ENCODE measurements at regions not wholly inside any gene's neighbourhood (a gene's known extent, or its start where the extent isn't known, plus 50 kb on each side); places are given as distances from the start of the nearest gene placed in this dataset.

DNA sequence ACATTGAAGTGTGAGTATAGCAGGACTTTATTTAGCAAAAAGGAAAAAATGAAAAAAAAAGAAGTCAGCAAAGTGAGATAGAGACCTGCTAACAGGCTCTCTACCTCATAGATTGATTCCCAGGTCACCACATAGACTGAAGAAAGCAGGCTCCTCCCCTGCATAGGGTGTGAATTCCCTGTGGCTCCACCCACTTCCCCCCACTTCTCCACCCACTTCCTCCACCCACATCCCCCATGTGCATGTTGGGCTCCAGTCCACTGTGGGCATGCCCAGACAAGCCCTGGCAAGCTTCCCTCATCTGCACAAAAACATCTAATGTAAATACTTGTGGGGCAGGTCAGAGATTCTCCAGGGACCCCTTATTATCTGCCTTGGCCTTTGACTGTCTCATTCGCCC lies 97.8 kb downstream of the TMEM47 start:
- TF ChIP-seq, protein P1, sequence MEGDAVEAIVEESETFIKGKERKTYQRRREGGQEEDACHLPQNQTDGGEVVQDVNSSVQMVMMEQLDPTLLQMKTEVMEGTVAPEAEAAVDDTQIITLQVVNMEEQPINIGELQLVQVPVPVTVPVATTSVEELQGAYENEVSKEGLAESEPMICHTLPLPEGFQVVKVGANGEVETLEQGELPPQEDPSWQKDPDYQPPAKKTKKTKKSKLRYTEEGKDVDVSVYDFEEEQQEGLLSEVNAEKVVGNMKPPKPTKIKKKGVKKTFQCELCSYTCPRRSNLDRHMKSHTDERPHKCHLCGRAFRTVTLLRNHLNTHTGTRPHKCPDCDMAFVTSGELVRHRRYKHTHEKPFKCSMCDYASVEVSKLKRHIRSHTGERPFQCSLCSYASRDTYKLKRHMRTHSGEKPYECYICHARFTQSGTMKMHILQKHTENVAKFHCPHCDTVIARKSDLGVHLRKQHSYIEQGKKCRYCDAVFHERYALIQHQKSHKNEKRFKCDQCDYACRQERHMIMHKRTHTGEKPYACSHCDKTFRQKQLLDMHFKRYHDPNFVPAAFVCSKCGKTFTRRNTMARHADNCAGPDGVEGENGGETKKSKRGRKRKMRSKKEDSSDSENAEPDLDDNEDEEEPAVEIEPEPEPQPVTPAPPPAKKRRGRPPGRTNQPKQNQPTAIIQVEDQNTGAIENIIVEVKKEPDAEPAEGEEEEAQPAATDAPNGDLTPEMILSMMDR (conservative IDR thresholded peaks at IDR 0.05), result no peak
- Histone ChIP-seq H3K9me3 (ENCODE audit: control insufficient read depth, low read length) (no peaks in the 10 kb centered on the region), H3K27me3 (ENCODE audit: control insufficient read depth, insufficient read depth, low read length, poor library complexity, severe bottlenecking) (no peaks in the 10 kb centered on the region), H3K27ac (ENCODE audit: low read depth, low read length) (no peak overlapping the region), H3K9ac (ENCODE audit: extremely low read depth, low read length, poor library complexity, severe bottlenecking) (no peak overlapping the region), H3K36me3 (ENCODE audit: control insufficient read depth, insufficient read depth, low read length) (no peaks in the 10 kb centered on the region), H3K4me3 (ENCODE audit: low read length) (no peak overlapping the region), H3K4me1 (ENCODE audit: control insufficient read depth, insufficient read depth, low read length) (no peaks in the 10 kb centered on the region)
- DNase-seq, result peak; percentile 84
- WGBS, 2 experiments (ENCODE audit: insufficient coverage in 1 of 2, insufficient read length in 1 of 2), result no CpG with 5 or more reads among the region's 1 CpG
- Mint-ChIP-seq H3K4me3 (no peak overlapping the region), H3K27ac (no peak overlapping the region), H3K9me3 (no peaks in the 10 kb centered on the region), H3K27me3 (ENCODE audit: insufficient read depth) (peaks cover 24% of the 10 kb centered on the region), H3K36me3 (ENCODE audit: low read depth) (no peaks in the 10 kb centered on the region), H3K4me1 (peaks cover 42% of the 10 kb centered on the region)

DNA sequence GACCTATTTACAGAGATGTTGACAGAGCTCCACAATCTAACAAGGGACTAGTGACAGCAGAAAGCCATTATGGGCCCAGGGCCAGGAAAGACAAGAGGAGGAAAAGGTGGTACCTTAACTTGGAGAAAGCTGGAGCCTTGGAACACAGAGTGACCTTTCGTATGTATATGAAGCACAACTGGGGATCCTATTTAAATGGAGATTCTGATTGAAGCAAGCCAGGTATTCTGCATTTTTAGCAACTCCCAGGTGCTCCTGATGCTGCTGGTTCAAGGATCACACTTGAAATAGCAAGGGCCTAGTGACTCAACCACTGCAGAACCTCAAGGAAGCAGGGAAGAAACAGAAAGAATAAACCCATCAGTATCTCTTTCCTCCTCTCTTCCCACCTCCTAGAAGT lies 99.4 kb downstream of the TMEM47 start:
- Mint-ChIP-seq H3K27me3 (ENCODE audit: insufficient read depth) (peaks cover 24% of the 10 kb centered on the region), H3K9me3 (no peaks in the 10 kb centered on the region), H3K36me3 (ENCODE audit: low read depth) (no peaks in the 10 kb centered on the region), H3K4me1 (peaks cover 29% of the 10 kb centered on the region), H3K27ac (no peak overlapping the region), H3K4me3 (no peak overlapping the region)
- H3K4me3 ChIP-seq (ENCODE audit: low read length), result no peak overlapping the region
- no peak overlapping the region for H3K9ac ChIP-seq (ENCODE audit: extremely low read depth, low read length, poor library complexity, severe bottlenecking)
- no peak overlapping the region for H3K27ac ChIP-seq (ENCODE audit: low read depth, low read length)
- TF ChIP-seq, protein P1 (conservative IDR thresholded peaks at IDR 0.05), result no peak
- H3K4me1 ChIP-seq (ENCODE audit: control insufficient read depth, insufficient read depth, low read length), result no peaks in the 10 kb centered on the region
- 77% methylated on average over 1 of the region's 1 CpG; no CpG with 5 or more reads in 1 of the 2 experiments for WGBS, 2 experiments (ENCODE audit: insufficient coverage in 1 of 2, insufficient read length in 1 of 2)
- peak; percentile 71 for DNase-seq
- no peaks in the 10 kb centered on the region for H3K9me3 ChIP-seq (ENCODE audit: control insufficient read depth, low read length)
- no peaks in the 10 kb centered on the region for H3K36me3 ChIP-seq (ENCODE audit: control insufficient read depth, insufficient read depth, low read length)
- no peaks in the 10 kb centered on the region for H3K27me3 ChIP-seq (ENCODE audit: control insufficient read depth, insufficient read depth, low read length, poor library complexity, severe bottlenecking)

DNA sequence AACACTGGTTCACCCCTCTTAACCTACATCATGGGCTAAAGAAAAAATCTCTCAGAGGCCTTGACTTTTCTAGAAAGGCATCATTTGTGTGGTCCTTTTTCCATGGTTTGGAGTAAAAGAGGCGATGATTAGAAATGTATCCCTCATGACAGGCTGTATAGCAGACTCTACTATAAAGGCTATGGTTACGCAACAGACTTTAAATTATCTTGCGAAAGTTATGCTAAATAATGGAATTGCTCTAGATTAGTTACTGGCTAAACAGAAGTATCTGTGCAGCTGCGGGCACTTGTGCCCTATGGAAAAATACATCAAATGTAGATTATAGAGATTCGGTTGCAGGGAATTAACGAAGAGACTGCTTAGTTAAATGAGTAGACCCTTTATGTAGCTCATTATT lies 101.6 kb downstream of the TMEM47 start:
- H3K27me3 ChIP-seq (ENCODE audit: control insufficient read depth, insufficient read depth, low read length, poor library complexity, severe bottlenecking), result no peaks in the 10 kb centered on the region
- TF ChIP-seq, protein P1 (conservative IDR thresholded peaks at IDR 0.05), result no peak
- no peaks in the 10 kb centered on the region for H3K9me3 ChIP-seq (ENCODE audit: control insufficient read depth, low read length)
- H3K27ac ChIP-seq (ENCODE audit: low read depth, low read length), result no peak overlapping the region
- H3K9ac ChIP-seq (ENCODE audit: extremely low read depth, low read length, poor library complexity, severe bottlenecking), result no peak overlapping the region
- H3K9me3 Mint-ChIP-seq, result no peaks in the 10 kb centered on the region
- no peak overlapping the region for H3K27ac Mint-ChIP-seq
- H3K4me1 Mint-ChIP-seq, result peaks cover 31% of the 10 kb centered on the region
- H3K4me3 Mint-ChIP-seq, result no peak overlapping the region
- H3K36me3 ChIP-seq (ENCODE audit: control insufficient read depth, insufficient read depth, low read length), result no peaks in the 10 kb centered on the region
- WGBS, 2 experiments (ENCODE audit: insufficient coverage in 1 of 2, insufficient read length in 1 of 2), result 76 to 100% methylated on average over 1 to 5 of the region's 6 CpGs
- peaks cover 24% of the 10 kb centered on the region for H3K27me3 Mint-ChIP-seq (ENCODE audit: insufficient read depth)
- no peak overlapping the region for H3K4me3 ChIP-seq (ENCODE audit: low read length)
- no peaks in the 10 kb centered on the region for H3K36me3 Mint-ChIP-seq (ENCODE audit: low read depth)
- no peaks in the 10 kb centered on the region for H3K4me1 ChIP-seq (ENCODE audit: control insufficient read depth, insufficient read depth, low read length)
- DNase-seq, result no peak
